ENCODE measurements at regions not wholly inside any gene's neighbourhood (a gene's known extent, or its start where the extent isn't known, plus 50 kb on each side); places are given as distances from the start of the nearest gene placed in this dataset.
A peak's percentile ranks its signal among the peaks of the same experiment; 100 is the strongest.

- H3K4me3 ChIP-seq (ENCODE audit: low read depth, low read length): no peak overlapping the region
- DNase-seq (ENCODE audit: low read depth): no peak
- TF ChIP-seq CTCF (IDR thresholded peaks at IDR 0.05; ENCODE audit: insufficient read depth, low read depth, low read length, missing control alignments): no peak
Measured at GRCh38 chr3:63004448-63004847, 129.2 kb upstream of the CADPS start.

GRCh38 chr3:63015614-63016309 lies 140.5 kb upstream of the CADPS start:
- no peak overlapping the region for H3K4me3 ChIP-seq (ENCODE audit: low read depth, low read length)
- no peak for TF ChIP-seq CTCF (IDR thresholded peaks at IDR 0.05; ENCODE audit: insufficient read depth, low read depth, low read length, missing control alignments)
- peak; percentile 1 for DNase-seq (ENCODE audit: low read depth)

GRCh38 chr3:63022114-63022513 lies 146.9 kb upstream of the CADPS start:
- no peak overlapping the region for H3K4me3 ChIP-seq (ENCODE audit: low read depth, low read length)
- DNase-seq (ENCODE audit: low read depth): no peak
- TF ChIP-seq CTCF (IDR thresholded peaks at IDR 0.05; ENCODE audit: insufficient read depth, low read depth, low read length, missing control alignments): no peak

GRCh38 chr3:63026722-63027121 lies 151.5 kb upstream of the CADPS start:
- TF ChIP-seq CTCF (IDR thresholded peaks at IDR 0.05; ENCODE audit: insufficient read depth, low read depth, low read length, missing control alignments): no peak
- H3K4me3 ChIP-seq (ENCODE audit: low read depth, low read length): no peak overlapping the region
- no peak for DNase-seq (ENCODE audit: low read depth)

GRCh38 chr3:63029326-63029725 lies 154.1 kb upstream of the CADPS start:
- no peak for TF ChIP-seq CTCF (IDR thresholded peaks at IDR 0.05; ENCODE audit: insufficient read depth, low read depth, low read length, missing control alignments)
- no peak overlapping the region for H3K4me3 ChIP-seq (ENCODE audit: low read depth, low read length)
- DNase-seq (ENCODE audit: low read depth): no peak

GRCh38 chr3:63029921-63030320 lies 154.7 kb upstream of the CADPS start:
- no peak for DNase-seq (ENCODE audit: low read depth)
- H3K4me3 ChIP-seq (ENCODE audit: low read depth, low read length): no peak overlapping the region
- TF ChIP-seq CTCF (IDR thresholded peaks at IDR 0.05; ENCODE audit: insufficient read depth, low read depth, low read length, missing control alignments): no peak

- no peak for DNase-seq (ENCODE audit: low read depth)
- H3K4me3 ChIP-seq (ENCODE audit: low read depth, low read length): no peak overlapping the region
- TF ChIP-seq CTCF (IDR thresholded peaks at IDR 0.05; ENCODE audit: insufficient read depth, low read depth, low read length, missing control alignments): no peak
Measured at GRCh38 chr3:63030666-63031065, 155.4 kb upstream of the CADPS start.
